SK-N-SH (cell line): ENCODE measurements at regions not wholly inside any gene's neighbourhood (a gene's known extent, or its start where the extent isn't known, plus 50 kb on each side); places are given as distances from the start of the nearest gene placed in this dataset.
A peak's percentile ranks its signal among the peaks of the same experiment; 100 is the strongest.

Experiments
- CTCF ChIA-PET: fragments of 300-600, 350-600 bp; formaldehyde crosslinking; extraction: SDS; loops from one replicate; lab custom pipeline; 2021; lab: Yijun Ruan, JAX
- POLR2A ChIA-PET: fragments of 350-600 bp; sonication (Branson Sonifier 250); formaldehyde crosslinking; extraction: SDS; loops from one replicate; lab custom pipeline; 2020; ENCODE audit warnings: antibody characterized with exemption, inconsistent platforms; lab: Yijun Ruan, JAX
- DNase-seq: peaks from one replicate; pipeline ENCODE4 v3.0.0; 2012
- H2AFZ ChIP-seq: fragments of 200-600 bp; sonication (generic); 2 replicates; pipeline ENCODE4 v1.8.1; 2016; ENCODE audit warnings: antibody characterized with exemption, mild to moderate bottlenecking, low read depth
- H3F3A ChIP-seq: fragments of 200-600 bp; sonication (generic); replicated peaks from 2 replicates; pipeline ENCODE3; 2016; ENCODE audit warnings: antibody characterized with exemption, mild to moderate bottlenecking; ENCODE audit not compliant: insufficient read depth
- H3K27ac ChIP-seq, 2 experiments: fragments of 200-500 bp in 1 of 2; fragments of 200-600 bp in 1 of 2; sonication (Bioruptor generic) in 1 of 2; sonication (generic), shearing (Covaris generic) in 1 of 2; 2 replicates each; pipeline versions ENCODE4 v1.5.1 to v1.6.1; 2014 to 2016; ENCODE audit warnings: low read depth in 2 of 2, inconsistent platforms in 1 of 2, low read length in 1 of 2, mild to moderate bottlenecking in 1 of 2, mixed read lengths in 1 of 2
- H3K27me3 ChIP-seq: fragments of 200-600 bp; sonication (generic), shearing (Covaris generic); 2 replicates; pipeline ENCODE4 v1.6.1; 2016; ENCODE audit warnings: mixed run types; ENCODE audit not compliant: insufficient read depth
- H3K36me3 ChIP-seq, 2 experiments: fragments of 200-500 bp in 1 of 2; fragments of 200-600 bp in 1 of 2; sonication (Bioruptor generic) in 1 of 2; sonication (generic) in 1 of 2; replicated peaks in 1 of 2; 2 replicates each; pipeline versions ENCODE3 to v1.5.1; 2014 to 2016; ENCODE audit warnings: low read length in 1 of 2, mild to moderate bottlenecking in 1 of 2; ENCODE audit not compliant: insufficient read depth in 2 of 2, control insufficient read depth in 1 of 2
- H3K4me1 ChIP-seq, 2 experiments: fragments of 200-500 bp in 1 of 2; fragments of 200-600 bp in 1 of 2; sonication (Bioruptor generic) in 1 of 2; sonication (generic), shearing (Covaris generic) in 1 of 2; 2 replicates each; pipeline versions ENCODE4 v1.5.1 to v1.6.1; 2014 to 2016; ENCODE audit warnings: low read depth in 1 of 2, low read length in 1 of 2, mixed run types in 1 of 2; ENCODE audit not compliant: insufficient read depth in 2 of 2, control insufficient read depth in 1 of 2
- H3K4me2 ChIP-seq: fragments of 200-600 bp; sonication (generic), shearing (Covaris generic); 2 replicates; pipeline ENCODE4 v1.6.1; 2017; ENCODE audit warnings: mixed run types
- H3K4me3 ChIP-seq, 2 experiments: fragments of 200-500 bp in 1 of 2; fragments of 200-600 bp in 1 of 2; sonication (Bioruptor generic) in 1 of 2; sonication (generic), shearing (Covaris generic) in 1 of 2; 2 replicates each; pipeline versions ENCODE4 v1.5.1 to v1.8.1; 2014 to 2016; ENCODE audit warnings: low read depth in 2 of 2, inconsistent platforms in 1 of 2, low read length in 1 of 2, mild to moderate bottlenecking in 1 of 2, mixed read lengths in 1 of 2, moderate library complexity in 1 of 2
- H3K79me2 ChIP-seq: fragments of 200-600 bp; sonication (generic); 2 replicates; pipeline ENCODE4 v1.8.1; 2017; ENCODE audit warnings: mild to moderate bottlenecking; ENCODE audit not compliant: insufficient read depth
- H3K9ac ChIP-seq: fragments of 200-600 bp; sonication (generic); 2 replicates; pipeline ENCODE4 v1.6.1; 2017; ENCODE audit warnings: mixed run types
- H3K9me2 ChIP-seq: fragments of 200-600 bp; sonication (generic); 2 replicates; pipeline ENCODE4 v1.6.1; 2017; ENCODE audit warnings: mixed run types
- H3K9me3 ChIP-seq: fragments of 200-600 bp; sonication (generic); 2 replicates; pipeline ENCODE4 v1.6.1; 2017; ENCODE audit warnings: mixed run types, mild to moderate bottlenecking, moderate library complexity
- H4K20me1 ChIP-seq: fragments of 200-600 bp; sonication (generic); 2 replicates; pipeline ENCODE4 v1.6.1; 2017; ENCODE audit warnings: mild to moderate bottlenecking, mixed run types; ENCODE audit not compliant: insufficient read depth
- CHD2 ChIP-seq: fragments of 150-350 bp; IDR thresholded peaks from 2 replicates; pipeline ENCODE4 v1.6.1; 2018; ENCODE audit warnings: low read length; ENCODE audit not compliant: partially characterized antibody
- ELF1 ChIP-seq: IDR thresholded peaks from 2 replicates; pipeline ENCODE4 v1.4.0; 2012
- EP300 ChIP-seq, 2 experiments: IDR thresholded peaks; 2 replicates each; pipeline versions ENCODE4 v1.4.0 to v1.6.1; 2012; ENCODE audit warnings: borderline replicate concordance in 1 of 2, low read depth in 1 of 2, low read length in 1 of 2
- FOSL2 ChIP-seq: IDR thresholded peaks from 2 replicates; pipeline ENCODE4 v1.4.0; 2012; ENCODE audit warnings: low read depth, mild to moderate bottlenecking, moderate library complexity, borderline replicate concordance
- FOXJ3 ChIP-seq: sonication (generic); formaldehyde crosslinking; IDR thresholded peaks from 2 replicates; pipeline ENCODE4 v1.5.1; 2020; ENCODE audit warnings: mild to moderate bottlenecking, missing genetic modification reagents
- GABPA ChIP-seq: IDR thresholded peaks from 2 replicates; pipeline ENCODE4 v1.4.0; 2012; ENCODE audit warnings: low read depth, mild to moderate bottlenecking
- GATA2 ChIP-seq: sonication (generic); formaldehyde crosslinking; IDR thresholded peaks from 2 replicates; pipeline ENCODE4 v1.5.0; 2020; ENCODE audit warnings: mild to moderate bottlenecking, missing genetic modification reagents
- JUND ChIP-seq: IDR thresholded peaks from 2 replicates; pipeline ENCODE4 v1.4.0; 2012
- MEF2A ChIP-seq: IDR thresholded peaks from 2 replicates; pipeline ENCODE4 v1.4.0; 2012; ENCODE audit warnings: low read depth, borderline replicate concordance
- MXI1 ChIP-seq: IDR thresholded peaks from 2 replicates; pipeline ENCODE4 v1.6.1; 2012; ENCODE audit warnings: mild to moderate bottlenecking, low read depth, low read length, improper control_type of control experiment
- NFIC ChIP-seq: IDR thresholded peaks from 2 replicates; pipeline ENCODE4 v1.4.0; 2012; ENCODE audit warnings: borderline replicate concordance
- RAD21 ChIP-seq: IDR thresholded peaks from 2 replicates; pipeline ENCODE4 v1.6.1; 2012; ENCODE audit warnings: mild to moderate bottlenecking, low read length
- RCOR1 ChIP-seq: fragments of 150-350 bp; IDR thresholded peaks from 2 replicates; pipeline ENCODE4 v1.6.1; 2017; ENCODE audit warnings: antibody characterized with exemption, low read length
- RFX5 ChIP-seq: IDR thresholded peaks from 2 replicates; pipeline ENCODE4 v1.6.1; 2012; ENCODE audit warnings: mild to moderate bottlenecking, improper control_type of control experiment, low read length
- RXRA ChIP-seq: IDR thresholded peaks from 2 replicates; pipeline ENCODE4 v1.4.0; 2012; ENCODE audit warnings: low read depth, mild to moderate bottlenecking, borderline replicate concordance
- SMC3 ChIP-seq: IDR thresholded peaks from 2 replicates; pipeline ENCODE4 v1.6.1; 2012; ENCODE audit warnings: low read depth, low read length, improper control_type of control experiment
- TAF1 ChIP-seq: IDR thresholded peaks from 2 replicates; pipeline ENCODE4 v1.6.1; 2012; ENCODE audit warnings: low read depth, mild to moderate bottlenecking, low read length, moderate library complexity, borderline replicate concordance
- TCF12 ChIP-seq: IDR thresholded peaks from 2 replicates; pipeline ENCODE4 v1.4.0; 2012
- TEAD4 ChIP-seq: IDR thresholded peaks from 2 replicates; pipeline ENCODE4 v1.4.0; 2012; ENCODE audit warnings: mild to moderate bottlenecking, borderline replicate concordance; ENCODE audit not compliant: insufficient read depth
- WGBS: methylation state at CpG from one replicate; pipeline ENCODE4 v1.1.6; 2017; ENCODE audit warnings: low lambda C conversion rate; 5-methylcytosine and 5-hydroxymethylcytosine counted together
- TF ChIP-seq, protein P1 (sequence below): IDR thresholded peaks from 2 replicates; pipeline ENCODE4 v1.4.0; 2012; ENCODE audit warnings: low read depth
- TF ChIP-seq, protein P2 (sequence below): IDR thresholded peaks from 2 replicates; pipeline ENCODE4 v1.6.1; 2012; ENCODE audit warnings: mild to moderate bottlenecking, low read depth, low read length, moderate library complexity
- TF ChIP-seq, protein P3 (sequence below): fragments of 150-350 bp; IDR thresholded peaks from 2 replicates; pipeline ENCODE4 v1.6.1; 2016; ENCODE audit warnings: mild to moderate bottlenecking, low read depth, low read length
- TF ChIP-seq, protein P4 (sequence below): fragments of 200-600 bp; sonication (generic); IDR thresholded peaks from 2 replicates; pipeline ENCODE4 v1.6.1; 2017; ENCODE audit warnings: antibody characterized with exemption, mild to moderate bottlenecking, moderate library complexity

DNA sequence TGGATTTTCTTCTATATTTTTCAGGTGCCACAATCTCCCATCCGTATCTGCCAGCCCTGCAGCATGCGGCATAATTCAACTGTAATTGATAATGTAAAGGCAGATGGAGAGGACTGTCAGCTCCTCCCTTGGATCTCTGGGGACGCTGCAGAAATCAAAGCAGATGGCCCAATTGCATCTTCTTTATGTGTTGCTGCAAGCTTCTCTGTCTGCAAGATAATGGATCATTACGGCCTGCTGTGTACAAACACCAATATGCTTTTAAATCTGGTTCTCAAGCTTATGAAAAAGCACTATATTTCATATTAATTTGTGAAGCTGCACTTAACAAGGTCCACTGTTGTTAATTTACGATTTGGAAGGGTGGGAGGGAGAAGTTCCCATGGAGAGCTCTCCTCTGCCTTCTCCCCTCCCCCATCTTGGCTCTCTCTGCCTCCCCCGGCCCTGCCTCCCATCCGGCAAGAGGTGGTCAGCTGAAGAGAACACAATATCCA lies 607.5 kb downstream of the TOX3 start:
- H3K4me2 ChIP-seq = no peak overlapping the region
- 9% methylated on average over 7 of the region's 7 CpGs for WGBS

DNA sequence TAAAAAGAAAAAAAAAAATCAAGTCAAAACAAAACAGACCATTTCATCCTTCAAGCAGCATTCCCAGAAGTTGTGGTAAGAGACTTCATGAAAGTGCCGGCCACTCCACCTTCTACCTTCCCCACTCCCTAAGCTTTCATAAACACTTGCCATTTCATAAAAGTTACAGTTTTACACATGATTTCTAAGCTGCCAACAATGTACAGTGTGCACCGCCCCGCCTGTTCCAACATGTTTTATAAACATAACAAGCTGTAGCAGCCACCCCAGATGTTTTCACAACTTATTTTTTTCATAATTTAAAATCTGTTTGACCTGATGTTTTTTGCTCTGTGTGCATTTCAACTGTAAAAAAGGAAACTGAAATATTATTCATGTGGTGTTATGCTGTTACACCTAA lies 608.1 kb downstream of the TOX3 start:
- Histone ChIP-seq H3K4me3 (no peak overlapping the region), H3K27ac (peak overlapping the region in 1 of 2 experiments; percentile 88; a peak in 2 of 4 replicates), H3K4me1 (peaks cover 0 to 19% of the 10 kb centered on the region in 2 experiments; a peak in 2 of 4 replicates), H2AFZ (no peak overlapping the region), H3K9me3 (no peaks in the 10 kb centered on the region), H3K27me3 (no peaks in the 10 kb centered on the region), H3F3A (no peaks in the 10 kb centered on the region), H3K9me2 (no peaks in the 10 kb centered on the region), H3K36me3 (no peaks in the 10 kb centered on the region), H3K79me2 (no peaks in the 10 kb centered on the region), H4K20me1 (no peaks in the 10 kb centered on the region), H3K9ac (no peak overlapping the region), H3K4me2 (no peak overlapping the region)
- no peak for DNase-seq
- 55% methylated on average over 3 of the region's 3 CpGs for WGBS
- ChIA-PET CTCF (interaction anchor here (0.9 to 4.1 kb wide), 7 partner anchors 11 to 177 kb away, joined by 3 to 27 read pairs (median 6); no protein-coding TSS in a partner anchor), POLR2A (interaction anchor here (0.7 to 1.6 kb wide), 4 partner anchors 11 to 32 kb away, joined by 3 to 13 read pairs (median 4); no protein-coding TSS in a partner anchor)
- no peak for TF ChIP-seq TEAD4
- TF ChIP-seq FOSL2 = no peak
- no peak for TF ChIP-seq NFIC
- no peak for TF ChIP-seq GATA2
- TF ChIP-seq JUND = no peak
- TF ChIP-seq RAD21 = no peak
- TF ChIP-seq ELF1 = no peak
- TF ChIP-seq, protein P1, sequence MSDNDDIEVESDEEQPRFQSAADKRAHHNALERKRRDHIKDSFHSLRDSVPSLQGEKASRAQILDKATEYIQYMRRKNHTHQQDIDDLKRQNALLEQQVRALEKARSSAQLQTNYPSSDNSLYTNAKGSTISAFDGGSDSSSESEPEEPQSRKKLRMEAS = no peak
- TF ChIP-seq RFX5 = no peak
- no peak for TF ChIP-seq SMC3
- no peak for TF ChIP-seq TAF1
- TF ChIP-seq, protein P2, sequence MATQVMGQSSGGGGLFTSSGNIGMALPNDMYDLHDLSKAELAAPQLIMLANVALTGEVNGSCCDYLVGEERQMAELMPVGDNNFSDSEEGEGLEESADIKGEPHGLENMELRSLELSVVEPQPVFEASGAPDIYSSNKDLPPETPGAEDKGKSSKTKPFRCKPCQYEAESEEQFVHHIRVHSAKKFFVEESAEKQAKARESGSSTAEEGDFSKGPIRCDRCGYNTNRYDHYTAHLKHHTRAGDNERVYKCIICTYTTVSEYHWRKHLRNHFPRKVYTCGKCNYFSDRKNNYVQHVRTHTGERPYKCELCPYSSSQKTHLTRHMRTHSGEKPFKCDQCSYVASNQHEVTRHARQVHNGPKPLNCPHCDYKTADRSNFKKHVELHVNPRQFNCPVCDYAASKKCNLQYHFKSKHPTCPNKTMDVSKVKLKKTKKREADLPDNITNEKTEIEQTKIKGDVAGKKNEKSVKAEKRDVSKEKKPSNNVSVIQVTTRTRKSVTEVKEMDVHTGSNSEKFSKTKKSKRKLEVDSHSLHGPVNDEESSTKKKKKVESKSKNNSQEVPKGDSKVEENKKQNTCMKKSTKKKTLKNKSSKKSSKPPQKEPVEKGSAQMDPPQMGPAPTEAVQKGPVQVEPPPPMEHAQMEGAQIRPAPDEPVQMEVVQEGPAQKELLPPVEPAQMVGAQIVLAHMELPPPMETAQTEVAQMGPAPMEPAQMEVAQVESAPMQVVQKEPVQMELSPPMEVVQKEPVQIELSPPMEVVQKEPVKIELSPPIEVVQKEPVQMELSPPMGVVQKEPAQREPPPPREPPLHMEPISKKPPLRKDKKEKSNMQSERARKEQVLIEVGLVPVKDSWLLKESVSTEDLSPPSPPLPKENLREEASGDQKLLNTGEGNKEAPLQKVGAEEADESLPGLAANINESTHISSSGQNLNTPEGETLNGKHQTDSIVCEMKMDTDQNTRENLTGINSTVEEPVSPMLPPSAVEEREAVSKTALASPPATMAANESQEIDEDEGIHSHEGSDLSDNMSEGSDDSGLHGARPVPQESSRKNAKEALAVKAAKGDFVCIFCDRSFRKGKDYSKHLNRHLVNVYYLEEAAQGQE = no peak
- TF ChIP-seq, protein P3, sequence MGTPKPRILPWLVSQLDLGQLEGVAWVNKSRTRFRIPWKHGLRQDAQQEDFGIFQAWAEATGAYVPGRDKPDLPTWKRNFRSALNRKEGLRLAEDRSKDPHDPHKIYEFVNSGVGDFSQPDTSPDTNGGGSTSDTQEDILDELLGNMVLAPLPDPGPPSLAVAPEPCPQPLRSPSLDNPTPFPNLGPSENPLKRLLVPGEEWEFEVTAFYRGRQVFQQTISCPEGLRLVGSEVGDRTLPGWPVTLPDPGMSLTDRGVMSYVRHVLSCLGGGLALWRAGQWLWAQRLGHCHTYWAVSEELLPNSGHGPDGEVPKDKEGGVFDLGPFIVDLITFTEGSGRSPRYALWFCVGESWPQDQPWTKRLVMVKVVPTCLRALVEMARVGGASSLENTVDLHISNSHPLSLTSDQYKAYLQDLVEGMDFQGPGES = no peak
- TF ChIP-seq TCF12 = no peak
- no peak for TF ChIP-seq GABPA
- no peak for TF ChIP-seq RXRA

More for the DNA sequence above, 607.5 kb downstream of the TOX3 start:
- Histone ChIP-seq H3K4me1 (peaks cover 0 to 19% of the 10 kb centered on the region in 2 experiments; a peak in 2 of 4 replicates), H3F3A (no peaks in the 10 kb centered on the region), H3K36me3 (no peaks in the 10 kb centered on the region), H3K79me2 (no peaks in the 10 kb centered on the region), H3K9ac (no peak overlapping the region), H3K4me3 (no peak overlapping the region), H3K27ac (peak overlapping the region in 1 of 2 experiments; percentile 88; a peak in 2 of 4 replicates), H3K9me2 (no peaks in the 10 kb centered on the region), H4K20me1 (no peaks in the 10 kb centered on the region), H2AFZ (no peak overlapping the region), H3K27me3 (no peaks in the 10 kb centered on the region), H3K9me3 (no peaks in the 10 kb centered on the region)
- CTCF ChIA-PET = interaction anchor here (1.1 to 4.1 kb wide), 7 partner anchors 10 to 177 kb away, joined by 3 to 27 read pairs (median 6); no protein-coding TSS in a partner anchor
- POLR2A ChIA-PET = interaction anchor here (0.7 to 1.6 kb wide), 4 partner anchors 10 to 32 kb away, joined by 3 to 13 read pairs (median 4); no protein-coding TSS in a partner anchor
- DNase-seq = peak; percentile 68
- no peak for TF ChIP-seq MEF2A
- TF ChIP-seq GATA2 = peak; percentile 96
- peak; percentile 27; the same call in 1 of the 2 replicates for TF ChIP-seq RAD21
- TF ChIP-seq CHD2 = peak; percentile 85
- TF ChIP-seq EP300 (IDR thresholded peaks at IDR 0.05; ENCODE audit: borderline replicate concordance in 1 of 2, low read depth in 1 of 2, low read length in 1 of 2) = peak in 1 of 2 experiments; percentile 93; a peak in 2 of 4 replicates
- TF ChIP-seq MXI1 = peak; percentile 64; the same call in 1 of the 2 replicates
- TF ChIP-seq, protein P4, sequence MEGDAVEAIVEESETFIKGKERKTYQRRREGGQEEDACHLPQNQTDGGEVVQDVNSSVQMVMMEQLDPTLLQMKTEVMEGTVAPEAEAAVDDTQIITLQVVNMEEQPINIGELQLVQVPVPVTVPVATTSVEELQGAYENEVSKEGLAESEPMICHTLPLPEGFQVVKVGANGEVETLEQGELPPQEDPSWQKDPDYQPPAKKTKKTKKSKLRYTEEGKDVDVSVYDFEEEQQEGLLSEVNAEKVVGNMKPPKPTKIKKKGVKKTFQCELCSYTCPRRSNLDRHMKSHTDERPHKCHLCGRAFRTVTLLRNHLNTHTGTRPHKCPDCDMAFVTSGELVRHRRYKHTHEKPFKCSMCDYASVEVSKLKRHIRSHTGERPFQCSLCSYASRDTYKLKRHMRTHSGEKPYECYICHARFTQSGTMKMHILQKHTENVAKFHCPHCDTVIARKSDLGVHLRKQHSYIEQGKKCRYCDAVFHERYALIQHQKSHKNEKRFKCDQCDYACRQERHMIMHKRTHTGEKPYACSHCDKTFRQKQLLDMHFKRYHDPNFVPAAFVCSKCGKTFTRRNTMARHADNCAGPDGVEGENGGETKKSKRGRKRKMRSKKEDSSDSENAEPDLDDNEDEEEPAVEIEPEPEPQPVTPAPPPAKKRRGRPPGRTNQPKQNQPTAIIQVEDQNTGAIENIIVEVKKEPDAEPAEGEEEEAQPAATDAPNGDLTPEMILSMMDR = no peak
- TF ChIP-seq TCF12 = peak; percentile 32; the same call in 1 of the 2 replicates
- TF ChIP-seq RCOR1 = peak; percentile 96
- TF ChIP-seq FOXJ3 (CRISPR knock-in tag) = peak; percentile 85
